Fibroblast of pulmonary artery (primary cell): ENCODE measurements at regions not wholly inside any gene's neighbourhood (a gene's known extent, or its start where the extent isn't known, plus 50 kb on each side); places are given as distances from the start of the nearest gene placed in this dataset.

Experiments used
- DNase-seq: peaks from one replicate; pipeline ENCODE4 v3.0.0-alpha.2; 2010; ENCODE audit warnings: low read depth
- H3K4me3 ChIP-seq: replicated peaks from 2 replicates; pipeline ENCODE4 v1.5.1; 2011; ENCODE audit warnings: low read depth, mild to moderate bottlenecking, control low read depth, low read length, moderate library complexity
- CTCF ChIP-seq: IDR thresholded peaks from 2 replicates; pipeline ENCODE4 v1.5.1; 2011; ENCODE audit warnings: mild to moderate bottlenecking, control low read depth, low read length, inconsistent platforms; ENCODE audit errors: missing control alignments

GRCh38 chr14:106276326-106277267 is 750.2 kb downstream of the TMEM121 start:
- DNase-seq, result no peak
- H3K4me3 ChIP-seq, result no peak overlapping the region
- no peak for TF ChIP-seq CTCF

GRCh38 chr14:106277503-106277902 is 751.1 kb downstream of the TMEM121 start:
- DNase-seq, result no peak
- TF ChIP-seq CTCF, result no peak
- H3K4me3 ChIP-seq, result no peak overlapping the region

GRCh38 chr14:106280876-106281275 is 754.5 kb downstream of the TMEM121 start:
- TF ChIP-seq CTCF, result no peak
- no peak for DNase-seq
- no peak overlapping the region for H3K4me3 ChIP-seq

- no peak for TF ChIP-seq CTCF
- DNase-seq, result no peak
- no peak overlapping the region for H3K4me3 ChIP-seq
These were observed 760.4 kb downstream of the TMEM121 start for GRCh38 chr14:106286697-106287290.

GRCh38 chr14:106287506-106287905 is 761.1 kb downstream of the TMEM121 start:
- no peak for DNase-seq
- no peak for TF ChIP-seq CTCF
- H3K4me3 ChIP-seq, result no peak overlapping the region

- no peak for DNase-seq
- H3K4me3 ChIP-seq, result no peak overlapping the region
- no peak for TF ChIP-seq CTCF
These were observed 765.2 kb downstream of the TMEM121 start for GRCh38 chr14:106291626-106292025.
